ENCODE measurements at regions not wholly inside any gene's neighbourhood (a gene's known extent, or its start where the extent isn't known, plus 50 kb on each side); places are given as distances from the start of the nearest gene placed in this dataset.

- TF ChIP-seq CTCF (IDR thresholded peaks at IDR 0.05) (no peak), POLR2A (IDR thresholded peaks at IDR 0.05) (no peak)
Observed at GRCh38 chr13:85445534-85445933, 353.7 kb downstream of the SLITRK6 start.
